ENCODE measurements at regions not wholly inside any gene's neighbourhood (a gene's known extent, or its start where the extent isn't known, plus 50 kb on each side); places are given as distances from the start of the nearest gene placed in this dataset.

- TF ChIP-seq CTCF (IDR thresholded peaks at IDR 0.05; ENCODE audit: low read depth, low read length) (no peak), EZH2phosphoT487 (IDR thresholded peaks at IDR 0.05; ENCODE audit: low read depth) (no peak)
Measured at GRCh38 chr2:75324141-75324540, 124.8 kb upstream of the TACR1 start.

Data from OCI-LY3 (cell line).